Upper lobe of right lung (tissue), 1 donor: ENCODE measurements at regions not wholly inside any gene's neighbourhood (a gene's known extent, or its start where the extent isn't known, plus 50 kb on each side); places are given as distances from the start of the nearest gene placed in this dataset.

ENCODE experiments used
- ATAC-seq: fragments of 200-7000 bp; cut with Tn5 transposase; one replicate; pipeline ENCODE4 v1.9.1; 2020; ENCODE audit warnings: mild to moderate bottlenecking, moderate library complexity
- DNase-seq: peaks from one replicate; pipeline ENCODE4 v3.0.0-alpha.2; 2020
- H3K27ac ChIP-seq: fragments of 200-600 bp; one replicate; pipeline ENCODE4 v1.8.0; 2022
- H3K27me3 ChIP-seq: fragments of 200-600 bp; one replicate; pipeline ENCODE4 v1.8.0; 2022; ENCODE audit warnings: mild to moderate bottlenecking
- H3K36me3 ChIP-seq: fragments of 200-600 bp; one replicate; pipeline ENCODE4 v1.8.0; 2022
- H3K4me1 ChIP-seq: fragments of 200-600 bp; one replicate; pipeline ENCODE4 v1.8.0; 2022
- H3K4me3 ChIP-seq: fragments of 200-600 bp; one replicate; pipeline ENCODE4 v1.8.0; 2022; ENCODE audit warnings: mild to moderate bottlenecking
- H3K9me3 ChIP-seq: fragments of 200-600 bp; one replicate; pipeline ENCODE4 v1.8.0; 2022
- intact Hi-C: fragments of 100-400 bp; cut with DNase I; formaldehyde crosslinking; loops from one replicate; pipeline ENCODE4 v1.11.0; 2022
- TF ChIP-seq, protein P1 (sequence below): fragments of 200-600 bp; IDR thresholded peaks from one replicate; pipeline ENCODE4 v1.8.0; 2022; ENCODE audit warnings: antibody characterized with exemption
- donor health status: DM: no; HTN: yes; CAD: no; lungs with severe emphysema.

DNA sequence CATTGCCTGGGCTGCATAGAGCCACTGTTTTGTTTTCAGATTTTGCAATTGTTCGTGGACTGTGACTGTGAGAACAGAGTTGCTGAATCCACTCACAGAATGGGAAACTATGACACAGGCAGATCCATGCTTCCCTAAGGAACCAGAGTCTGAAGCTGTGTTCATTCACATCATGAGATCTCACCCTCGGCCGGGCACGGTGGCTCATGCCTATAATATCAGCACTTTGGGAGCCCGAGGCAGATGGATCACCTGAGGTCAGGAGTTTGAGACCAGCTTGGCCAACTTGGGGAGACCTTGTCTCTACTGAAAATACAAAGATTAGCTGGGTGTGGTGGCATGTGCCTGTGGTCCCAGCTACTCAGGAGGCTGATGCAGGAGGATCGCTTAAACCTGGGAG is 139.2 kb upstream of the SALL4 start:
- Histone ChIP-seq H3K4me1 (no peaks in the 10 kb centered on the region), H3K27me3 (no peaks in the 10 kb centered on the region), H3K36me3 (no peaks in the 10 kb centered on the region), H3K4me3 (no peak overlapping the region), H3K27ac (no peak overlapping the region), H3K9me3 (no peaks in the 10 kb centered on the region)
- TF ChIP-seq, protein P1, sequence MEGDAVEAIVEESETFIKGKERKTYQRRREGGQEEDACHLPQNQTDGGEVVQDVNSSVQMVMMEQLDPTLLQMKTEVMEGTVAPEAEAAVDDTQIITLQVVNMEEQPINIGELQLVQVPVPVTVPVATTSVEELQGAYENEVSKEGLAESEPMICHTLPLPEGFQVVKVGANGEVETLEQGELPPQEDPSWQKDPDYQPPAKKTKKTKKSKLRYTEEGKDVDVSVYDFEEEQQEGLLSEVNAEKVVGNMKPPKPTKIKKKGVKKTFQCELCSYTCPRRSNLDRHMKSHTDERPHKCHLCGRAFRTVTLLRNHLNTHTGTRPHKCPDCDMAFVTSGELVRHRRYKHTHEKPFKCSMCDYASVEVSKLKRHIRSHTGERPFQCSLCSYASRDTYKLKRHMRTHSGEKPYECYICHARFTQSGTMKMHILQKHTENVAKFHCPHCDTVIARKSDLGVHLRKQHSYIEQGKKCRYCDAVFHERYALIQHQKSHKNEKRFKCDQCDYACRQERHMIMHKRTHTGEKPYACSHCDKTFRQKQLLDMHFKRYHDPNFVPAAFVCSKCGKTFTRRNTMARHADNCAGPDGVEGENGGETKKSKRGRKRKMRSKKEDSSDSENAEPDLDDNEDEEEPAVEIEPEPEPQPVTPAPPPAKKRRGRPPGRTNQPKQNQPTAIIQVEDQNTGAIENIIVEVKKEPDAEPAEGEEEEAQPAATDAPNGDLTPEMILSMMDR = no peak
- intact Hi-C loops = no loop called here
- DNase-seq (no peak), ATAC-seq (no peak)

DNA sequence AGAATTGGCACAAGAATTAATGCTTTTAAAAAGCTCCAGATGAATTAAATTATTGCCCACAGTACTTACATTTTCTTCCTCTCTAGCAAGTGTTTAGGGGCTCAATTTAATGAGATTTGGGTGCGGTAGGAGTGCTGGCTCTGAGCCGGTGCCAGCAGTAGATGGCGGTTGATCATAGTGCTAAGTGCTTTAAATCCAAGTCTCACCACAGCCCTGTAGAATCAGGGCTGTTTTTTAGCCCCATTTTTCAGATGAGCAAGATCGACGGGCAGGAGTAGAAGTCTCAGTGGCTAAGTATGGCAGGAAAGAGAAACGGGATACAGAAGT is 136.9 kb upstream of the SALL4 start:
- TF ChIP-seq, protein P1 = no peak
- Histone ChIP-seq H3K4me1 (no peaks in the 10 kb centered on the region), H3K4me3 (no peak overlapping the region), H3K27ac (no peak overlapping the region), H3K36me3 (no peaks in the 10 kb centered on the region), H3K9me3 (no peaks in the 10 kb centered on the region), H3K27me3 (no peaks in the 10 kb centered on the region)
- ATAC-seq = no peak
- DNase-seq = no peak
- intact Hi-C loops = no loop called here

DNA sequence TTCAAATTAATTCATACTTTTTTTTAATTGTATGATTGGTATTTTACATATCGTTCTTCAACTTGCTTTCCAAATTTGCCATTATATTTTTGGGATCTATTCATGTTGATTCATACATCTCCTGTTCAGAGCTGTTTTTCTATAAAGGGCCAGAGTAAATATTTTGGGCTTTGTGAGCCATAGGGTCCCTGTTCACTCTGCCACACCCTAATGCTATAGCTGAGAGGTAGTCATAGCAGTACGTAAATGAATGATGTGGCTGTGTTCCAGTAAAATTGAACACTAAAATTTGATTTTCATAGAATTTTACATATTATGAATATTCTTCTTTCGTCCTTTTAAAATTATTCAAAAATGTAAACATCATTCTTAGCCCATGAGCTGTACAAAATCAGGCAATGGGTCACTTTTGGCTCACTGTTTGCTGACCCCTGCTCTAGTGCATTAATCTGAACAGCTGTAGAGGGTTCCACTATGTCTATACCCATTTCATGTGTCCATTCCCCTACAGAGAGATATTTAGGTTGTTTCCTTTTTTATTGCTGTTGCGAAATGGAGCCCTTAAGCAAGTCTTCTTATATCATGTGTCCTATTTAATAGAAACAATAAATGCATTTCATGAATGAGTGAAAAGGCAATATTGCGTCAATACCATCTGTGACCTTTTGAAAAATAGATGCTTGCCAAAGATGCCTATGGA is 136.4 kb upstream of the SALL4 start:
- DNase-seq = no peak
- Histone ChIP-seq H3K4me3 (no peak overlapping the region), H3K9me3 (no peaks in the 10 kb centered on the region), H3K36me3 (no peaks in the 10 kb centered on the region), H3K27me3 (no peaks in the 10 kb centered on the region), H3K27ac (no peak overlapping the region), H3K4me1 (no peaks in the 10 kb centered on the region)
- no peak for ATAC-seq
- TF ChIP-seq, protein P1 = no peak
- intact Hi-C loops = no loop called here

DNA sequence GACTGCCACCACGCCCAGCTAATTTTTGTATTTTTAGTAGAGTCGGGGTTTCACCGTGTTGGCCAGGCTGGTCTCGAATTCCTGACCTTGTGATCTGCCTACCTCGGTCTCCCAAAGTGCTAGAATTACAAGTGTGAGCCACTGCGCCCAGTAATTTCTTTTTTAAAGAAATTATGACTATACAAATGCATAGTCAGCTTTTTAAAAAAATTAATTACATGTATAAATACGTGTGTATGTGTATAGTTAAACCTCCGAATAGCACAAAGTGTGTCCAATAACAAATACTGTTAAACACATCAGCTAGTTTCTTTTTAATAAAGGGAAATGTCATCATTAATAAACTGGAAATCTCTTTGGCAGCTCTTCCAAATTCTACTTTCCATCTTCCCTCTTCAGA is 135.5 kb upstream of the SALL4 start:
- ATAC-seq (no peak), DNase-seq (no peak)
- Histone ChIP-seq H3K4me3 (no peak overlapping the region), H3K27me3 (no peaks in the 10 kb centered on the region), H3K27ac (no peak overlapping the region), H3K36me3 (no peaks in the 10 kb centered on the region), H3K9me3 (no peaks in the 10 kb centered on the region), H3K4me1 (no peaks in the 10 kb centered on the region)
- intact Hi-C loops = no loop called here
- TF ChIP-seq, protein P1 = no peak

DNA sequence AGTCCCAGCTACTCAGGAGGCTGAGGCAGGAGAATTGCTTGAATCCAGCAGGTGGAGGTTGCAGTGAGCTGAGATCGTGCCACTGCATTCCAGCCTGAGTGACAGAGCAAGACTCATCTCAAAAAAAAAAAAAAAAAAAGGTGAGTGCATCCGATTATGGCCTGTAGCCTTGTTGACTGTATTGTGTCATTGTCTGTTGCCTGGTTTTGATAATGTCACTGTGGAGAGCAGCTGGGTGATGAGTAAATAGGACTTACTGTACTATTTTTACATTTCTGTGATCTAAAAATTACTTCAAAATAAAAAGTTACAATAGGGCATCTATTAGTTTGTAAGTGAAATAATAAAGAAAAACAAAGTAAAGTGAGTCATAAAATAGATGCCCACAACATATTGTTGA is 134.1 kb upstream of the SALL4 start:
- H3K4me1 ChIP-seq = no peaks in the 10 kb centered on the region
- no peaks in the 10 kb centered on the region for H3K27me3 ChIP-seq
- H3K27ac ChIP-seq = no peak overlapping the region
- no peaks in the 10 kb centered on the region for H3K9me3 ChIP-seq
- TF ChIP-seq, protein P1 = no peak
- intact Hi-C loops = no loop called here
- DNase-seq (no peak), ATAC-seq (no peak)
- H3K36me3 ChIP-seq = no peaks in the 10 kb centered on the region
- no peak overlapping the region for H3K4me3 ChIP-seq

DNA sequence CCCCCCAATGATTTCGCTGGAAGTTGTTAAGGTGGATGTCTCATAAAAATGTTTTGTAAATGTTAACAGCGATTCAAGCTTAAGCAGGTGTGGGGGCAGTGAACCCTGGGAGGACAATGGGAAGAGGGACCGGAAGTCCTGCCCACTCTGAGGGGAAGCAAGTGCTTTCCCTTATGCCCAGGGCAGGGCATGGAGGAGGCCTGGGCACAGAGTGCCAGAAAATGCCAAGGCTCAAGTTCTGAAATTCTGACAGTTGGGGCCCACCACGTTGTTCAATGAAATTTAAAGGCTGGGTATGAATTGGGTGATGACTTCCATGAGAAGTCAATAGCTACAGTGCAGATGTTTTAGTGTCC is 132.7 kb upstream of the SALL4 start:
- intact Hi-C loops = no loop called here
- H3K4me3 ChIP-seq = no peak overlapping the region
- no peaks in the 10 kb centered on the region for H3K36me3 ChIP-seq
- DNase-seq = no peak
- no peak overlapping the region for H3K27ac ChIP-seq
- TF ChIP-seq, protein P1 = no peak
- ATAC-seq = no peak
- no peaks in the 10 kb centered on the region for H3K4me1 ChIP-seq
- no peaks in the 10 kb centered on the region for H3K9me3 ChIP-seq
- no peaks in the 10 kb centered on the region for H3K27me3 ChIP-seq
